ENCODE measurements at regions not wholly inside any gene's neighbourhood (a gene's known extent, or its start where the extent isn't known, plus 50 kb on each side); places are given as distances from the start of the nearest gene placed in this dataset.

DNA sequence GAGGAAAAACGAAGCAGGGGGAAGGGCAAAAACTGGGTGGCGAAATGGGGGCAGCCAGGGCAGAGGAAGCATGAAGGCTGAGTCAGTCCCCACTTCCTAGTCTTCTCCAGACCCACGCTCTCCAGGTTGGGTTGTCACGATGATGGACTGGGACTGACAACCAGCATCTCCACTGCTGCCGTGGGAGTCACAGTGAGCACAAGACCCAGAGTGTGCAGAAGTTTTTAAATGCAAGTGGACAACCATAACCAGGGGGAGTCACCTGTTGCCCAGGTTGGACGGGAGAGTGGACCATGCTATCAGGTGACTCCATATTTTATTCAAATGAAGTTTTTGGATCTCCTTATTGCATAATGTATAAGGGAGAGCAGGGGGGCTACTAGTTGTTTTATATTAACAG lies 511.4 kb upstream of the ZFP42 start:
- no peak for TF ChIP-seq REST (IDR thresholded peaks at IDR 0.05; ENCODE audit: low read depth)
- TF ChIP-seq MAX (IDR thresholded peaks at IDR 0.05) = no peak
- TF ChIP-seq EP300 (IDR thresholded peaks at IDR 0.05; ENCODE audit: borderline replicate concordance) = no peak
- TF ChIP-seq EGR1 (IDR thresholded peaks at IDR 0.05) = no peak
- TF ChIP-seq YY1 (IDR thresholded peaks at IDR 0.05; ENCODE audit: low read depth) = no peak
- TF ChIP-seq ZBTB7A (IDR thresholded peaks at IDR 0.05; ENCODE audit: low read depth) = no peak
- TF ChIP-seq, protein P1, sequence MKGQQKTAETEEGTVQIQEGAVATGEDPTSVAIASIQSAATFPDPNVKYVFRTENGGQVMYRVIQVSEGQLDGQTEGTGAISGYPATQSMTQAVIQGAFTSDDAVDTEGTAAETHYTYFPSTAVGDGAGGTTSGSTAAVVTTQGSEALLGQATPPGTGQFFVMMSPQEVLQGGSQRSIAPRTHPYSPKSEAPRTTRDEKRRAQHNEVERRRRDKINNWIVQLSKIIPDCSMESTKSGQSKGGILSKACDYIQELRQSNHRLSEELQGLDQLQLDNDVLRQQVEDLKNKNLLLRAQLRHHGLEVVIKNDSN (IDR thresholded peaks at IDR 0.05) = no peak
- TF ChIP-seq TCF12 (IDR thresholded peaks at IDR 0.05; ENCODE audit: low read depth) = no peak

All from Ishikawa (cell line).